ENCODE measurements at regions not wholly inside any gene's neighbourhood (a gene's known extent, or its start where the extent isn't known, plus 50 kb on each side); places are given as distances from the start of the nearest gene placed in this dataset.

- DNase-seq (ENCODE audit: low spot score): no peak
Observed at GRCh38 chr11:116302756-116303155, 470.0 kb downstream of the BUD13 start.

- no peak for DNase-seq (ENCODE audit: low spot score)
Observed at GRCh38 chr11:116301141-116301540, 471.6 kb downstream of the BUD13 start.

GRCh38 chr11:116300232-116300631 lies 472.6 kb downstream of the BUD13 start:
- no peak for DNase-seq (ENCODE audit: low spot score)

GRCh38 chr11:116294630-116295029 lies 478.2 kb downstream of the BUD13 start:
- peak; percentile 52 for DNase-seq (ENCODE audit: low spot score)

- no peak for DNase-seq (ENCODE audit: low spot score)
Observed at GRCh38 chr11:116287866-116288265, 484.9 kb downstream of the BUD13 start.

GRCh38 chr11:116285026-116285425 lies 487.8 kb downstream of the BUD13 start:
- no peak for DNase-seq (ENCODE audit: low spot score)

- DNase-seq (ENCODE audit: low spot score): no peak
Observed at GRCh38 chr11:116283300-116283699, 489.5 kb downstream of the BUD13 start.

GRCh38 chr11:116282481-116282880 lies 490.3 kb downstream of the BUD13 start:
- DNase-seq (ENCODE audit: low spot score): no peak

GRCh38 chr11:116281173-116282160 lies 491.3 kb downstream of the BUD13 start:
- DNase-seq (ENCODE audit: low spot score): no peak

GRCh38 chr11:116279511-116279910 lies 493.3 kb downstream of the BUD13 start:
- no peak for DNase-seq (ENCODE audit: low spot score)

GRCh38 chr11:116278076-116278475 lies 494.7 kb downstream of the BUD13 start:
- no peak for DNase-seq (ENCODE audit: low spot score)

GRCh38 chr11:116276051-116277044 lies 496.4 kb downstream of the BUD13 start:
- DNase-seq (ENCODE audit: low spot score): peak; percentile 83

- DNase-seq (ENCODE audit: low spot score): no peak
Observed at GRCh38 chr11:116275635-116276034, 497.2 kb downstream of the BUD13 start.

- no peak for DNase-seq (ENCODE audit: low spot score)
Observed at GRCh38 chr11:116274521-116274920, 498.3 kb downstream of the BUD13 start.

GRCh38 chr11:116272181-116272789 lies 500.5 kb downstream of the BUD13 start:
- DNase-seq (ENCODE audit: low spot score): no peak

- no peak for DNase-seq (ENCODE audit: low spot score)
Observed at GRCh38 chr11:116271479-116271878, 501.3 kb downstream of the BUD13 start.

- DNase-seq (ENCODE audit: low spot score): no peak
Observed at GRCh38 chr11:116267146-116267545, 505.6 kb downstream of the BUD13 start.

GRCh38 chr11:116263770-116264169 lies 509.0 kb downstream of the BUD13 start:
- DNase-seq (ENCODE audit: low spot score): no peak

GRCh38 chr11:116263019-116263418 lies 509.8 kb downstream of the BUD13 start:
- DNase-seq (ENCODE audit: low spot score): no peak

- no peak for DNase-seq (ENCODE audit: low spot score)
Observed at GRCh38 chr11:116262370-116262769, 510.4 kb downstream of the BUD13 start.

GRCh38 chr11:116261606-116262005 lies 511.2 kb downstream of the BUD13 start:
- no peak for DNase-seq (ENCODE audit: low spot score)

GRCh38 chr11:116258821-116259220 lies 514.0 kb downstream of the BUD13 start:
- no peak for DNase-seq (ENCODE audit: low spot score)

Measured in HT-29 (cell line).